Tibial nerve (tissue), 4 donors: ENCODE measurements at regions not wholly inside any gene's neighbourhood (a gene's known extent, or its start where the extent isn't known, plus 50 kb on each side); places are given as distances from the start of the nearest gene placed in this dataset.

Experiments used
- DNase-seq, 2 donors: peaks; one replicate each; pipeline ENCODE4 v3.0.0-alpha.2; 2019; ENCODE audit warnings: low spot score in 2 of 2
- H3K27ac ChIP-seq, 4 donors: fragments of 200-600 bp; sonication (generic) in 3 of 4; one replicate each; pipeline ENCODE4 v1.5.1; 2017 to 2019; ENCODE audit warnings: mild to moderate bottlenecking in 1 of 4
- H3K27me3 ChIP-seq, 2 donors: fragments of 200-600 bp; sonication (generic) in 1 of 2; one replicate each; pipeline versions ENCODE4 v1.5.1 to v1.6.0; 2017 to 2019
- H3K36me3 ChIP-seq, 3 donors: fragments of 200-600 bp; sonication (generic); one replicate each; pipeline ENCODE4 v1.5.1; 2018 to 2019
- H3K4me1 ChIP-seq, 4 donors: fragments of 200-600 bp; sonication (generic) in 3 of 4; one replicate each; pipeline ENCODE4 v1.5.1; 2017 to 2019
- H3K4me3 ChIP-seq, 4 donors: fragments of 200-600 bp; sonication (generic) in 3 of 4; one replicate each; pipeline ENCODE4 v1.5.1; 2017 to 2019; ENCODE audit warnings: mild to moderate bottlenecking in 1 of 4, moderate library complexity in 1 of 4
- H3K9me3 ChIP-seq, 4 donors: fragments of 200-600 bp; sonication (generic) in 3 of 4; one replicate each; pipeline ENCODE4 v1.5.1; 2017 to 2019
- EP300 ChIP-seq, 2 donors: sonication (generic); formaldehyde crosslinking; IDR thresholded peaks; one replicate each; pipeline ENCODE4 v1.6.1; 2017; ENCODE audit warnings: antibody characterized with exemption in 2 of 2, mild to moderate bottlenecking in 1 of 2
- POLR2A ChIP-seq, 2 donors: fragments of 450-650 bp; IDR thresholded peaks; one replicate each; pipeline ENCODE4 v1.6.1; 2017; ENCODE audit warnings: antibody characterized with exemption in 2 of 2, mild to moderate bottlenecking in 2 of 2, moderate library complexity in 2 of 2
- WGBS, 2 donors: methylation state at CpG; one replicate each; pipeline ENCODE4 v1.1.5; 2018; 5-methylcytosine and 5-hydroxymethylcytosine counted together
- TF ChIP-seq, protein P1 (sequence below), 5 experiments: fragments of 200-600 bp in 3 of 5; fragments of 450-650 bp in 2 of 5; sonication (generic) in 3 of 5; IDR thresholded peaks; one replicate each; pipeline ENCODE4 v1.5.1; 2016 to 2019; ENCODE audit warnings: antibody characterized with exemption in 5 of 5, mild to moderate bottlenecking in 3 of 5, moderate library complexity in 2 of 5

DNA sequence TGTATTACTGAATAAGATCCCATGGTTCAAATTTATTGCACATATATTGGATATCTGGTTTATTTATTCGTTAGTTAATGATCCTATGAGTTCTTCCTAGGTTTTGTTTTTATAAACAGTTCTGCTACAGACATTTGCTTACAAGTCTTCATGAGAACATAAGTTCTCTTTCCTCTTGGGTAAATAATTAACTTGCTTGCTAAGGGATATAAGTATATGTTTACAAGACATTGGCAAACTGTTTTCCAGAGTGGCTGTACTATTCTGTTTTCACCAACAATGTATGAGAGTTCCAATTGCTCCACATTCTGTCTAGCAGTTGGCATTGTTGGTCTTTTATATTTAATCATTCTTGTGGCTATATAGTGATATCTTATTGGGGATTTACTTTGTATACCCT is 341.8 kb upstream of the GBE1 start:
- H3K4me3 ChIP-seq = no peak overlapping the region
- H3K27ac ChIP-seq = no peak overlapping the region
- H3K36me3 ChIP-seq = no peaks in the 10 kb centered on the region
- no peak for DNase-seq
- TF ChIP-seq EP300 (IDR thresholded peaks at IDR 0.05) (no peak), POLR2A (IDR thresholded peaks at IDR 0.05) (no peak)
- TF ChIP-seq, protein P1, sequence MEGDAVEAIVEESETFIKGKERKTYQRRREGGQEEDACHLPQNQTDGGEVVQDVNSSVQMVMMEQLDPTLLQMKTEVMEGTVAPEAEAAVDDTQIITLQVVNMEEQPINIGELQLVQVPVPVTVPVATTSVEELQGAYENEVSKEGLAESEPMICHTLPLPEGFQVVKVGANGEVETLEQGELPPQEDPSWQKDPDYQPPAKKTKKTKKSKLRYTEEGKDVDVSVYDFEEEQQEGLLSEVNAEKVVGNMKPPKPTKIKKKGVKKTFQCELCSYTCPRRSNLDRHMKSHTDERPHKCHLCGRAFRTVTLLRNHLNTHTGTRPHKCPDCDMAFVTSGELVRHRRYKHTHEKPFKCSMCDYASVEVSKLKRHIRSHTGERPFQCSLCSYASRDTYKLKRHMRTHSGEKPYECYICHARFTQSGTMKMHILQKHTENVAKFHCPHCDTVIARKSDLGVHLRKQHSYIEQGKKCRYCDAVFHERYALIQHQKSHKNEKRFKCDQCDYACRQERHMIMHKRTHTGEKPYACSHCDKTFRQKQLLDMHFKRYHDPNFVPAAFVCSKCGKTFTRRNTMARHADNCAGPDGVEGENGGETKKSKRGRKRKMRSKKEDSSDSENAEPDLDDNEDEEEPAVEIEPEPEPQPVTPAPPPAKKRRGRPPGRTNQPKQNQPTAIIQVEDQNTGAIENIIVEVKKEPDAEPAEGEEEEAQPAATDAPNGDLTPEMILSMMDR (IDR thresholded peaks at IDR 0.05) = no peak
- 91 to 97% methylated on average over 1 of the region's 1 CpG for WGBS, 2 donors
- H3K9me3 ChIP-seq = no peaks in the 10 kb centered on the region
- no peaks in the 10 kb centered on the region for H3K27me3 ChIP-seq
- no peaks in the 10 kb centered on the region for H3K4me1 ChIP-seq

DNA sequence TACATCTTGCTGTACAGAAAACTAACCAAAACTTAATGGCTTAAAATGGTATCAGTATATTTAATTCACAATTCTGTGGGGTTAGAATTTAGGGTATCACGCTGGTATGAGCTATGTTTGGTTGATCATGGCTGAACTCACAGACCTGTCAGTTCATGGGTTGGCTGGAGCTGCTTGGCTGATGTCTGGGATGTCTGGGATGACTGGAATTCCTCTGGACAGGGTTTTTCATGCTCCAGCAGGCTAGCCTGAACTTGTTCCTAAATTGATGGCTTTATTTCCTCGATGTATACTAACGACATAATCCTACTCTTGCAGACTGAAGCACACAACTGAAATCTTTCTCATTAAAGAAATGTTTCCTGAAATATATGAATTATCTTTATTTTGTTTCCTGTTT is 338.9 kb upstream of the GBE1 start:
- 41 to 45% methylated on average over 3 of the region's 3 CpGs for WGBS, 2 donors
- no peak for TF ChIP-seq EP300 (IDR thresholded peaks at IDR 0.05)
- TF ChIP-seq POLR2A (IDR thresholded peaks at IDR 0.05) = no peak
- TF ChIP-seq, protein P1 (IDR thresholded peaks at IDR 0.05) = no peak

DNA sequence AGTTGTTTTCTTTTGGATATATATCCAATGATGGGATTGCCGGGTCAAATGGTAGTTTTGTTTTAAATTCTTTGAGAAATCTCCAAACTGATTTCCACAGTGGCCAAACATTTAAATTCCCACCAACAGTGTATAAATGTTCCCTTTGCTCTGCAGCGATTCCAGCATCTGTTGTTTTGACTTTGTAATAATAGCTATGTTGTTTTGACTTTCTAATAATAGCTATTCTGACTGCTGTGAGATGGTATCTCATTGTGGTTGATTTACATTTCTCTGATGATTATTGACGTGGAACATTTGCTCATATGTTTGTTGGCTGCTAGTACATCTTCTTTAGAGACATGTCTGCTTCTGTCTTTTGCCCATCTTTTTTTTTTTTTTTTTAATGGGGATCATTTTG is 332.2 kb upstream of the GBE1 start:
- H3K4me1 ChIP-seq = no peaks in the 10 kb centered on the region
- no peak overlapping the region for H3K27ac ChIP-seq
- DNase-seq = no peak
- H3K4me3 ChIP-seq = no peak overlapping the region
- 66 to 70% methylated on average over 3 of the region's 3 CpGs for WGBS, 2 donors
- H3K36me3 ChIP-seq = no peaks in the 10 kb centered on the region
- TF ChIP-seq, protein P1 (IDR thresholded peaks at IDR 0.05) = no peak
- TF ChIP-seq EP300 (IDR thresholded peaks at IDR 0.05) (no peak), POLR2A (IDR thresholded peaks at IDR 0.05) (no peak)
- H3K27me3 ChIP-seq = no peaks in the 10 kb centered on the region
- H3K9me3 ChIP-seq = no peaks in the 10 kb centered on the region

More for the DNA sequence above, 338.9 kb upstream of the GBE1 start:
- no peaks in the 10 kb centered on the region for H3K9me3 ChIP-seq
- no peaks in the 10 kb centered on the region for H3K27me3 ChIP-seq
- H3K27ac ChIP-seq = no peak overlapping the region
- DNase-seq = no peak
- no peaks in the 10 kb centered on the region for H3K4me1 ChIP-seq
- H3K4me3 ChIP-seq = no peak overlapping the region
- no peaks in the 10 kb centered on the region for H3K36me3 ChIP-seq

DNA sequence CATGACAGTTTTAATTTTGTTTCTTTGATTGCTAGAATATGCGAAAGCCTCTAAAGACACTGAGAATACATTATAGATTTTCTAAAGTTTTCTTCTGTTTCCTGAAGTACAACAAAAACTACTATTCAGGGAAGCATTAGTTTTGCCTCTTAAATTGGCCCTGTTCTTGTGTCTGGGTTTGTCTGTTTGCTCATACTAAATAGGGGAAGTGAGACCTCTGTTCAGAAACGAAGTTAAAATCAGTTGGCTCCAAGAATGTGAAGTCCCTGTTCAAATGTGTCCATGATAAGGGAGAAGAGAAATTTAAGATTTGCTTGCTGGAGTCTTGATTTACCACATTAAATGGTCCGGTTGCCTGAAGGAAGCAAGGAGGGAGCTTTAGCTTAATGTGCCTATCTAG is 327.3 kb upstream of the GBE1 start:
- TF ChIP-seq, protein P1 (IDR thresholded peaks at IDR 0.05) = no peak
- no peak for TF ChIP-seq POLR2A (IDR thresholded peaks at IDR 0.05)
- TF ChIP-seq EP300 (IDR thresholded peaks at IDR 0.05) = no peak
- DNase-seq = no peak
- peaks cover 0 to 8% (median 0%) of the 10 kb centered on the region in 4 donors for H3K4me1 ChIP-seq
- WGBS, 2 donors = 59 to 60% methylated on average over 3 of the region's 3 CpGs
- no peak overlapping the region for H3K27ac ChIP-seq
- H3K4me3 ChIP-seq = no peak overlapping the region
- H3K36me3 ChIP-seq = no peaks in the 10 kb centered on the region
- H3K9me3 ChIP-seq = no peaks in the 10 kb centered on the region
- no peaks in the 10 kb centered on the region for H3K27me3 ChIP-seq

DNA sequence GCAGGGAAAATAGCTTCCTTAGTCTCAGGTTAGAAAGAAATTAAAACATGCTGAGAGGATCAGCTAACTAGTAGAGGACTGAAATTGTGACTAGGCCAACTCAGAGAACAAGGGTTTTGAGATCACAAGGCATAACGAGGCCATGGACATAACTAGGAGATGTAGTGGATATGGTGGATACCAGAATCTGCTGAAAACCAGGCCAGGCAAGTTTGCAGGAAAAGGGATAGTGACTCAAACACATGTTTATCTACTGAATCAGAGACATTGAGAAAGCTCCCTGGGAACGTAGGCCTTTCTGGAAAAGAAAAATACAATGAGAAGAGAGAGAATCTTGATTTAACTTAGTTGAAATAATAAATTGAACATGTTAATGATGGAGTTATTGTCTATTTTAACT is 326.5 kb upstream of the GBE1 start:
- WGBS, 2 donors = 78 to 79% methylated on average over 2 of the region's 2 CpGs
- Histone ChIP-seq H3K4me1 (peaks cover 0 to 8% (median 0%) of the 10 kb centered on the region in 4 donors), H3K27ac (no peak overlapping the region)

More for the DNA sequence above, 326.5 kb upstream of the GBE1 start:
- TF ChIP-seq, protein P1 (IDR thresholded peaks at IDR 0.05) = no peak
- no peak for TF ChIP-seq EP300 (IDR thresholded peaks at IDR 0.05)
- no peaks in the 10 kb centered on the region for H3K27me3 ChIP-seq
- no peaks in the 10 kb centered on the region for H3K36me3 ChIP-seq
- DNase-seq = no peak
- no peaks in the 10 kb centered on the region for H3K9me3 ChIP-seq
- H3K4me3 ChIP-seq = no peak overlapping the region
